HUES48 (cell line): ENCODE measurements at regions not wholly inside any gene's neighbourhood (a gene's known extent, or its start where the extent isn't known, plus 50 kb on each side); places are given as distances from the start of the nearest gene placed in this dataset.

Source experiments
- H3K27ac ChIP-seq: one replicate; pipeline ENCODE4 v1.7.0; 2013; ENCODE audit warnings: low read depth, low read length, inconsistent platforms
- H3K27me3 ChIP-seq: 2 replicates; pipeline ENCODE4 v1.6.1; 2013; ENCODE audit warnings: mild to moderate bottlenecking, low read length; ENCODE audit not compliant: control insufficient read depth, insufficient read depth
- H3K36me3 ChIP-seq: 2 replicates; pipeline ENCODE4 v1.6.1; 2013; ENCODE audit warnings: low read length; ENCODE audit not compliant: control insufficient read depth, insufficient read depth
- H3K4me1 ChIP-seq: 2 replicates; pipeline ENCODE4 v1.6.1; 2013; ENCODE audit warnings: mild to moderate bottlenecking, low read length; ENCODE audit not compliant: control insufficient read depth, insufficient read depth
- H3K4me3 ChIP-seq: 2 replicates; pipeline ENCODE4 v1.5.1; 2013; ENCODE audit warnings: mild to moderate bottlenecking, low read depth, low read length
- H3K9ac ChIP-seq: 2 replicates; pipeline ENCODE4 v1.6.1; 2013; ENCODE audit warnings: mild to moderate bottlenecking, low read depth, low read length, moderate library complexity
- H3K9me3 ChIP-seq: 2 replicates; pipeline ENCODE4 v1.6.1; 2013; ENCODE audit warnings: low read length; ENCODE audit not compliant: control insufficient read depth, insufficient read depth

GRCh38 chr13:53545340-53545941, 516.8 kb downstream of the OLFM4 start:
- Histone ChIP-seq H3K36me3 (no peaks in the 10 kb centered on the region), H3K9ac (no peak overlapping the region), H3K4me3 (no peak overlapping the region), H3K9me3 (no peaks in the 10 kb centered on the region), H3K4me1 (no peaks in the 10 kb centered on the region), H3K27ac (no peak overlapping the region), H3K27me3 (no peaks in the 10 kb centered on the region)

- Histone ChIP-seq H3K4me3 (no peak overlapping the region), H3K9me3 (no peaks in the 10 kb centered on the region), H3K27ac (no peak overlapping the region), H3K9ac (no peak overlapping the region), H3K4me1 (no peaks in the 10 kb centered on the region), H3K36me3 (no peaks in the 10 kb centered on the region), H3K27me3 (no peaks in the 10 kb centered on the region)
These were observed 531.9 kb downstream of the OLFM4 start for GRCh38 chr13:53560556-53560955.

- Histone ChIP-seq H3K4me3 (no peak overlapping the region), H3K4me1 (no peaks in the 10 kb centered on the region), H3K9me3 (no peaks in the 10 kb centered on the region)
These were observed 533.8 kb downstream of the OLFM4 start for GRCh38 chr13:53562419-53562818.

GRCh38 chr13:53568491-53568890, 539.9 kb downstream of the OLFM4 start:
- Histone ChIP-seq H3K4me1 (no peaks in the 10 kb centered on the region), H3K27me3 (no peaks in the 10 kb centered on the region), H3K4me3 (no peak overlapping the region), H3K36me3 (no peaks in the 10 kb centered on the region), H3K27ac (no peak overlapping the region), H3K9ac (no peak overlapping the region), H3K9me3 (no peaks in the 10 kb centered on the region)

More at GRCh38 chr13:53562419-53562818, 533.8 kb downstream of the OLFM4 start:
- H3K36me3 ChIP-seq: no peaks in the 10 kb centered on the region
- H3K27me3 ChIP-seq: no peaks in the 10 kb centered on the region
- H3K9ac ChIP-seq: no peak overlapping the region
- H3K27ac ChIP-seq: no peak overlapping the region

- H3K27me3 ChIP-seq: no peaks in the 10 kb centered on the region
- no peak overlapping the region for H3K9ac ChIP-seq
- H3K27ac ChIP-seq: no peak overlapping the region
- H3K9me3 ChIP-seq: no peaks in the 10 kb centered on the region
- H3K36me3 ChIP-seq: no peaks in the 10 kb centered on the region
- H3K4me1 ChIP-seq: no peaks in the 10 kb centered on the region
- no peak overlapping the region for H3K4me3 ChIP-seq
These were observed 540.8 kb downstream of the OLFM4 start for GRCh38 chr13:53569453-53569852.

- Histone ChIP-seq H3K27me3 (no peaks in the 10 kb centered on the region), H3K9ac (no peak overlapping the region), H3K36me3 (no peaks in the 10 kb centered on the region), H3K9me3 (no peaks in the 10 kb centered on the region; the same call in 1 of the 2 replicates), H3K27ac (no peak overlapping the region), H3K4me1 (no peaks in the 10 kb centered on the region), H3K4me3 (no peak overlapping the region)
These were observed 572.5 kb downstream of the OLFM4 start for GRCh38 chr13:53601113-53601512.

GRCh38 chr13:53605326-53605725, 576.7 kb downstream of the OLFM4 start:
- peaks cover 5% of the 10 kb centered on the region; the same call in 1 of the 2 replicates for H3K4me1 ChIP-seq
- no peaks in the 10 kb centered on the region for H3K9me3 ChIP-seq
- no peak overlapping the region for H3K27ac ChIP-seq

GRCh38 chr13:53612200-53612599, 583.6 kb downstream of the OLFM4 start:
- no peak overlapping the region for H3K4me3 ChIP-seq
- H3K27me3 ChIP-seq: no peaks in the 10 kb centered on the region
- H3K9ac ChIP-seq: no peak overlapping the region
- H3K9me3 ChIP-seq: no peaks in the 10 kb centered on the region
- no peaks in the 10 kb centered on the region for H3K36me3 ChIP-seq
- no peak overlapping the region for H3K27ac ChIP-seq
- H3K4me1 ChIP-seq: peaks cover 10% of the 10 kb centered on the region; the same call in 1 of the 2 replicates

More at GRCh38 chr13:53605326-53605725, 576.7 kb downstream of the OLFM4 start:
- H3K36me3 ChIP-seq: no peaks in the 10 kb centered on the region
- no peak overlapping the region for H3K9ac ChIP-seq
- no peaks in the 10 kb centered on the region for H3K27me3 ChIP-seq
- H3K4me3 ChIP-seq: no peak overlapping the region

GRCh38 chr13:53622456-53622855, 593.8 kb downstream of the OLFM4 start:
- H3K27ac ChIP-seq: no peak overlapping the region
- H3K36me3 ChIP-seq: no peaks in the 10 kb centered on the region
- no peak overlapping the region for H3K9ac ChIP-seq
- no peaks in the 10 kb centered on the region for H3K27me3 ChIP-seq
- H3K4me1 ChIP-seq: no peaks in the 10 kb centered on the region
- H3K9me3 ChIP-seq: no peaks in the 10 kb centered on the region
- no peak overlapping the region for H3K4me3 ChIP-seq

GRCh38 chr13:53623146-53623545, 594.5 kb downstream of the OLFM4 start:
- H3K27me3 ChIP-seq: no peaks in the 10 kb centered on the region
- H3K4me3 ChIP-seq: no peak overlapping the region
- H3K36me3 ChIP-seq: no peaks in the 10 kb centered on the region
- H3K9me3 ChIP-seq: no peaks in the 10 kb centered on the region
- no peaks in the 10 kb centered on the region for H3K4me1 ChIP-seq
- H3K9ac ChIP-seq: no peak overlapping the region
- H3K27ac ChIP-seq: no peak overlapping the region

GRCh38 chr13:53631511-53631910, 602.9 kb downstream of the OLFM4 start:
- Histone ChIP-seq H3K27me3 (no peaks in the 10 kb centered on the region), H3K9me3 (no peaks in the 10 kb centered on the region), H3K36me3 (no peaks in the 10 kb centered on the region), H3K4me3 (no peak overlapping the region), H3K9ac (no peak overlapping the region), H3K27ac (no peak overlapping the region), H3K4me1 (no peaks in the 10 kb centered on the region)
